A549 (cell line): ENCODE measurements at regions not wholly inside any gene's neighbourhood (a gene's known extent, or its start where the extent isn't known, plus 50 kb on each side); places are given as distances from the start of the nearest gene placed in this dataset.
A peak's percentile ranks its signal among the peaks of the same experiment; 100 is the strongest.
"Not testable (repeated sequence)": the region's sequence is repeated elsewhere in the genome, so short reads cannot be mapped to it uniquely, and the experiment has no call there.

Experiments used
- ATAC-seq, 2 experiments: fragments of 200-7000 bp in 1 of 2; fragments of >200 bp in 1 of 2; cut with Nextera tagmentation in 1 of 2; cut with Tn5 transposase in 1 of 2; 3 replicates each; pipeline versions ENCODE4 v1.8.0 to v1.9.1; 2018 to 2020; ENCODE audit warnings: mild to moderate bottlenecking in 1 of 2, moderate library complexity in 1 of 2
- CTCF ChIA-PET: fragments of 300-600 bp; sonication (Branson Sonifier 250); formaldehyde crosslinking; extraction: SDS; loops from one replicate; lab custom pipeline; 2021; ENCODE audit warnings: antibody characterized with exemption, inconsistent platforms; lab: Yijun Ruan, JAX
- POLR2A ChIA-PET: fragments of 350-600 bp; formaldehyde crosslinking; extraction: SDS; loops from one replicate; lab custom pipeline; 2021; ENCODE audit warnings: antibody characterized with exemption, inconsistent platforms; lab: Yijun Ruan, JAX
- DNase-seq, 2 experiments: peaks; one replicate each; pipeline versions ENCODE4 v3.0.0 to v3.0.0-alpha.2; 2011 to 2016; ENCODE audit warnings: low read depth in 1 of 2, low spot score in 1 of 2
- FAIRE-seq: peaks from 2 replicates; lab custom pipeline; 2011; peaks lifted over from hg19 to GRCh38; lab: Jason Lieb, UNC
- H3K27ac ChIP-seq, 2 experiments: fragments of >200 bp; sonication (Bioruptor Twin); formaldehyde crosslinking; 3 replicates each; pipeline ENCODE4 v1.5.1; 2016 to 2017
- H3K4me1 ChIP-seq: fragments of >200 bp; sonication (Bioruptor Twin); formaldehyde crosslinking; 3 replicates; pipeline ENCODE4 v1.6.1; 2016
- H3K4me2 ChIP-seq: fragments of >200 bp; sonication (Bioruptor Twin); formaldehyde crosslinking; 3 replicates; pipeline ENCODE4 v1.6.1; 2016
- H3K4me3 ChIP-seq: fragments of >200 bp; sonication (Bioruptor Twin); formaldehyde crosslinking; 3 replicates; pipeline ENCODE4 v1.5.1; 2016
- H3K9me3 ChIP-seq: fragments of >200 bp; sonication (Bioruptor Twin); formaldehyde crosslinking; 3 replicates; pipeline ENCODE4 v1.6.1; 2016
- CEBPB ChIP-seq, 2 experiments: fragments of >200 bp in 1 of 2; sonication (Bioruptor Twin) in 1 of 2; formaldehyde crosslinking in 1 of 2; IDR thresholded peaks; 2 replicates each; pipeline ENCODE4 v1.6.1; 2012 to 2016
- CTCF ChIP-seq: fragments of >200 bp; sonication (Bioruptor Twin); formaldehyde crosslinking; IDR thresholded peaks from 3 replicates; pipeline ENCODE4 v1.5.1; 2016
- ELK1 ChIP-seq: fragments of 150-350 bp; IDR thresholded peaks from 2 replicates; pipeline ENCODE4 v1.6.1; 2014; ENCODE audit warnings: low read depth, mild to moderate bottlenecking, low read length
- ESRRA ChIP-seq: fragments of 150-350 bp; IDR thresholded peaks from 2 replicates; pipeline ENCODE4 v1.6.1; 2014; ENCODE audit warnings: mild to moderate bottlenecking, low read length, borderline replicate concordance
- FOSL2 ChIP-seq, 2 experiments: fragments of 450-650 bp in 1 of 2; fragments of >200 bp in 1 of 2; sonication (Bioruptor Twin) in 1 of 2; formaldehyde crosslinking; IDR thresholded peaks; 2 replicates each; pipeline versions ENCODE4 v1.5.0 to v1.6.1; 2016 to 2020; ENCODE audit warnings: mild to moderate bottlenecking in 1 of 2, moderate library complexity in 1 of 2
- HEYL ChIP-seq: fragments of 250-450 bp; sonication (Bioruptor Pico); IDR thresholded peaks from 2 replicates; pipeline ENCODE4 v1.8.0; 2021; ENCODE audit warnings: mild to moderate bottlenecking, moderate library complexity
- HOXB5 ChIP-seq: fragments of 250-450 bp; sonication (Bioruptor Pico); IDR thresholded peaks from 2 replicates; pipeline ENCODE4 v1.5.0; 2020; ENCODE audit warnings: mild to moderate bottlenecking, moderate library complexity
- KDM1A ChIP-seq: fragments of 200-600 bp; sonication (generic); IDR thresholded peaks from 2 replicates; pipeline ENCODE4 v1.6.1; 2016; ENCODE audit warnings: low read depth, mild to moderate bottlenecking
- KDM5A ChIP-seq: fragments of 200-600 bp; sonication (generic); IDR thresholded peaks from 2 replicates; pipeline ENCODE4 v1.6.1; 2016; ENCODE audit warnings: antibody characterized with exemption, mild to moderate bottlenecking
- MAFK ChIP-seq: fragments of 450-650 bp; IDR thresholded peaks from 2 replicates; pipeline ENCODE4 v1.6.1; 2014; ENCODE audit not compliant: partially characterized antibody
- MAX ChIP-seq: IDR thresholded peaks from 2 replicates; pipeline ENCODE4 v1.6.1; 2012
- MAZ ChIP-seq: fragments of 150-350 bp; IDR thresholded peaks from 2 replicates; pipeline ENCODE4 v1.6.1; 2014; ENCODE audit warnings: antibody characterized with exemption, low read depth, low read length, borderline replicate concordance
- MYC ChIP-seq: IDR thresholded peaks from 2 replicates; pipeline ENCODE4 v1.6.1; 2012; ENCODE audit warnings: mild to moderate bottlenecking, inconsistent platforms, low read length, improper control_type of control experiment, borderline replicate concordance
- NFE2L2 ChIP-seq: fragments of 150-350 bp; conservative IDR thresholded peaks from 2 replicates; pipeline ENCODE4 v1.6.1; 2014; ENCODE audit warnings: low read length
- PBX3 ChIP-seq: IDR thresholded peaks from 2 replicates; pipeline ENCODE4 v1.6.1; 2012
- POLR2AphosphoS2 ChIP-seq: conservative IDR thresholded peaks from 2 replicates; pipeline ENCODE4 v1.6.1; 2012; ENCODE audit warnings: low read length, improper control_type of control experiment, inconsistent platforms
- RAD21 ChIP-seq, 2 experiments: fragments of >200 bp in 1 of 2; sonication (Bioruptor Twin) in 1 of 2; formaldehyde crosslinking in 1 of 2; IDR thresholded peaks in 1 of 2; conservative IDR thresholded peaks in 1 of 2; 2 replicates in 1 of 2; 3 replicates in 1 of 2; pipeline ENCODE4 v1.6.1; 2012 to 2018; ENCODE audit warnings: inconsistent platforms in 1 of 2
- RARB ChIP-seq: fragments of 250-450 bp; sonication (Bioruptor Pico); IDR thresholded peaks from 2 replicates; pipeline ENCODE4 v1.8.0; 2021; ENCODE audit warnings: mild to moderate bottlenecking, moderate library complexity
- RNF2 ChIP-seq: fragments of 200-600 bp; sonication (generic); IDR thresholded peaks from 2 replicates; pipeline ENCODE4 v1.6.1; 2016; ENCODE audit warnings: low read depth, mild to moderate bottlenecking, antibody characterized with exemption, moderate library complexity, borderline replicate concordance
- SMC3 ChIP-seq: fragments of >200 bp; sonication (Bioruptor Twin); formaldehyde crosslinking; IDR thresholded peaks from 3 replicates; pipeline ENCODE4 v1.6.1; 2018; ENCODE audit warnings: inconsistent platforms
- USF2 ChIP-seq: fragments of 450-650 bp; IDR thresholded peaks from 2 replicates; pipeline ENCODE4 v1.6.1; 2014; ENCODE audit warnings: antibody characterized with exemption
- ZNF302 ChIP-seq: fragments of 250-450 bp; sonication (Bioruptor Pico); IDR thresholded peaks from 2 replicates; pipeline ENCODE4 v1.9.0; 2021; ENCODE audit warnings: inconsistent platforms, mild to moderate bottlenecking, moderate library complexity
- WGBS: methylation state at CpG from one replicate; pipeline ENCODE4 v1.1.6; 2017; ENCODE audit errors: missing lambda C conversion rate; 5-methylcytosine and 5-hydroxymethylcytosine counted together

GRCh38 chr16:26721290-26721689, 345.4 kb upstream of the C16orf82 start:
- Histone ChIP-seq H3K4me3 (no peak overlapping the region), H3K9me3 (no peaks in the 10 kb centered on the region), H3K4me2 (no peak overlapping the region)
- ATAC-seq = no peak
- POLR2A ChIA-PET = no interaction called here
- no peak for DNase-seq
- TF ChIP-seq NFE2L2 (peak; percentile 56), MAZ (no peak)
- TF ChIP-seq, all 56 proteins: peak for 1
- no peak for FAIRE-seq
- Histone ChIP-seq H3K27ac (no peak overlapping the region), H3K4me1 (no peaks in the 10 kb centered on the region)
- CTCF ChIA-PET = no interaction called here
- 24% methylated on average over 6 of the region's 6 CpGs for WGBS

- ATAC-seq, H3K4me1 ChIP-seq, DNase-seq, H3K4me2 ChIP-seq, CTCF ChIA-PET, H3K27ac ChIP-seq, FAIRE-seq, POLR2A ChIA-PET, H3K9me3 ChIP-seq, H3K4me3 ChIP-seq: not testable (repeated sequence)
- WGBS = 91% methylated on average over 3 of the region's 3 CpGs
These were observed 344.8 kb upstream of the C16orf82 start for GRCh38 chr16:26721957-26722356.

GRCh38 chr16:26724189-26724588, 342.5 kb upstream of the C16orf82 start:
- DNase-seq (no peak), FAIRE-seq (no peak), ATAC-seq (no peak)
- H3K4me2 ChIP-seq = no peak overlapping the region
- H3K4me3 ChIP-seq = no peak overlapping the region
- H3K27ac ChIP-seq = no peak overlapping the region
- H3K9me3 ChIP-seq = no peaks in the 10 kb centered on the region
- POLR2A ChIA-PET = no interaction called here
- 9% methylated on average over 8 of the region's 8 CpGs for WGBS
- CTCF ChIA-PET = no interaction called here
- H3K4me1 ChIP-seq = no peaks in the 10 kb centered on the region
- TF ChIP-seq KDM5A = no peak
- no peak for TF ChIP-seq FOSL2 (IDR thresholded peaks at IDR 0.05)
- TF ChIP-seq FOSL2 (CRISPR knock-in tag; IDR thresholded peaks at IDR 0.05) = no peak
- TF ChIP-seq KDM1A = no peak
- no peak for TF ChIP-seq RARB
- TF ChIP-seq USF2 = no peak
- TF ChIP-seq MAFK = no peak
- no peak for TF ChIP-seq MAX
- TF ChIP-seq POLR2AphosphoS2 = no peak
- TF ChIP-seq HOXB5 = no peak
- TF ChIP-seq ZNF302 (CRISPR knock-in tag) = no peak
- no peak for TF ChIP-seq HEYL (CRISPR knock-in tag)
- TF ChIP-seq MYC = no peak
- TF ChIP-seq ELK1 = no peak
- no peak for TF ChIP-seq SMC3
- TF ChIP-seq PBX3 = no peak
- no peak for TF ChIP-seq CTCF
- TF ChIP-seq RAD21 (conservative IDR thresholded peaks at IDR 0.05 in 1 of 2, IDR thresholded peaks at IDR 0.05 in 1 of 2) = no peak
- TF ChIP-seq RNF2 = no peak
- no peak for TF ChIP-seq ESRRA
- no peak for TF ChIP-seq CEBPB (IDR thresholded peaks at IDR 0.05)
